ENCODE measurements at regions not wholly inside any gene's neighbourhood (a gene's known extent, or its start where the extent isn't known, plus 50 kb on each side); places are given as distances from the start of the nearest gene placed in this dataset.

DNA sequence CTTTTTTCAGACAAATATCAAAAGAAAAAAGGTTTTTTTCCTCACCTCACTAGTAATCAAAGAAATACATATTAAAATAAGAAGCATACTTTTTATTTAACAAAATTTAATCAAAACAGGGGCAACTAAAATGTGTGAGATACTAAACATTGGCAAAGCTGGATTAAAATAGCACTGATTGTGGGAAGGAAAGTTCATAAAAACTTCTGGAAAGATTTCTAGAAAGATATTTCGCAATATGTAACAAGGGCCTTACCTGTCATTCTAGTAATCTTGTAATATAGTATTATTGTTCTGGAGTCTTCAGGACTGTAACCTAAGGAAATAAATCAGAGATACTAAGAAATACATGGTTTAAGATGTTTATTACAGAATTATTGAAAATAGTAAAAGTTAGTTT is 482.5 kb downstream of the SUCLA2 start:
- no peak for DNase-seq (ENCODE audit: low read depth)
- TF ChIP-seq, protein P1, sequence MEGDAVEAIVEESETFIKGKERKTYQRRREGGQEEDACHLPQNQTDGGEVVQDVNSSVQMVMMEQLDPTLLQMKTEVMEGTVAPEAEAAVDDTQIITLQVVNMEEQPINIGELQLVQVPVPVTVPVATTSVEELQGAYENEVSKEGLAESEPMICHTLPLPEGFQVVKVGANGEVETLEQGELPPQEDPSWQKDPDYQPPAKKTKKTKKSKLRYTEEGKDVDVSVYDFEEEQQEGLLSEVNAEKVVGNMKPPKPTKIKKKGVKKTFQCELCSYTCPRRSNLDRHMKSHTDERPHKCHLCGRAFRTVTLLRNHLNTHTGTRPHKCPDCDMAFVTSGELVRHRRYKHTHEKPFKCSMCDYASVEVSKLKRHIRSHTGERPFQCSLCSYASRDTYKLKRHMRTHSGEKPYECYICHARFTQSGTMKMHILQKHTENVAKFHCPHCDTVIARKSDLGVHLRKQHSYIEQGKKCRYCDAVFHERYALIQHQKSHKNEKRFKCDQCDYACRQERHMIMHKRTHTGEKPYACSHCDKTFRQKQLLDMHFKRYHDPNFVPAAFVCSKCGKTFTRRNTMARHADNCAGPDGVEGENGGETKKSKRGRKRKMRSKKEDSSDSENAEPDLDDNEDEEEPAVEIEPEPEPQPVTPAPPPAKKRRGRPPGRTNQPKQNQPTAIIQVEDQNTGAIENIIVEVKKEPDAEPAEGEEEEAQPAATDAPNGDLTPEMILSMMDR (conservative IDR thresholded peaks at IDR 0.05; ENCODE audit: low read depth, low read length): no peak
- H3K4me3 ChIP-seq (ENCODE audit: low read depth, low read length): no peak overlapping the region

DNA sequence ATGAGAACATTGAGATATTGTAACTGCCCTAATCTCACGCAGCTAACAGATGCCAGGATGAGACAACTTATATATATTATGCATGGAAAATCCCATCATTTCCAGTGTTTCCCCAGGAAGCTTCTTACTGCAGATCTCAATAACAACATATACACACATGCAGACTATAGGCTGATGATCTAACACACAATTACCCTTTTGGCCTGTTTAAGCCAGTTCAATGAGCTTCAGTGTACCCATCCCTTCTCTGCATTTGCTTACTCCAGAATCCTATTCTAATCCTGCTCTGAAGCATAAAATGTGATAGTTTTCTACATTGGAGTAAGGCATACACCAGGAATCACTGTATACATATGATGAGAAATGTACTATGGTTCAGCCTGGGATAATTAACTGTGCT is 489.4 kb downstream of the SUCLA2 start:
- H3K4me3 ChIP-seq (ENCODE audit: low read depth, low read length): no peak overlapping the region
- DNase-seq (ENCODE audit: low read depth): no peak
- TF ChIP-seq, protein P1 (conservative IDR thresholded peaks at IDR 0.05; ENCODE audit: low read depth, low read length): no peak

DNA sequence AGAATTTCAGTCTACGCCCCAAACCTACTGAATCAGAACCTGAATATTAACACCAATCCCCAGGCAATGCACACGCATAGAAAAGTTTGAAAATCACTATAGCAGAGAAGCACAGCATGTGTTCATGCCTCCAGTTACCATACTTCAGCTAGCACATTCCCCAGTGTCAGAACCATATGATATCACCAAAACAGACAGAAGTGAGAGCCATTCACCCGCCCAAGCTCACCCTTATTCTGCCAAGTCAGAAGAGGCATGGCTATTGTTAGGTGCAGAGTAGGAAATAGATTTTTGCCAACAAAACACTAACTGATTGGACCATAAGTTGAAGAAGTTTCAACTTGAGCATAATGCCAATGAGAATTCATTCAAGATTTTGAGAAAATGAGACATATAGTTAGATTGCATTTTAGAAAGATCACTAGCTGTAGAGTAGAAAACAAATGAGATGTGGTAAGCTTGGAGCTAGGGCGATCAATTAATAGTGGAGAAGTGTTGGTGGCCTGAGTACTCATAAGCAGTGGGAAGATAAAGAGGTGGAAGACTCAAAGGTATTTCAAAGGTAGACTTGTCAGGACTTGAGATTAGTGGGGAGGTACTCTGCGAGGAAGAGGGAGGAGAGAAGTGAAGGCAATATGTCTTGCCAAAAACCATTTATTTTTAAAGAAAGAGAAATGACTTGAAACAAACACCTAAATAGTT is 492.4 kb downstream of the SUCLA2 start:
- H3K4me3 ChIP-seq (ENCODE audit: low read depth, low read length): no peak overlapping the region
- DNase-seq (ENCODE audit: low read depth): no peak
- TF ChIP-seq, protein P1 (conservative IDR thresholded peaks at IDR 0.05; ENCODE audit: low read depth, low read length): no peak

DNA sequence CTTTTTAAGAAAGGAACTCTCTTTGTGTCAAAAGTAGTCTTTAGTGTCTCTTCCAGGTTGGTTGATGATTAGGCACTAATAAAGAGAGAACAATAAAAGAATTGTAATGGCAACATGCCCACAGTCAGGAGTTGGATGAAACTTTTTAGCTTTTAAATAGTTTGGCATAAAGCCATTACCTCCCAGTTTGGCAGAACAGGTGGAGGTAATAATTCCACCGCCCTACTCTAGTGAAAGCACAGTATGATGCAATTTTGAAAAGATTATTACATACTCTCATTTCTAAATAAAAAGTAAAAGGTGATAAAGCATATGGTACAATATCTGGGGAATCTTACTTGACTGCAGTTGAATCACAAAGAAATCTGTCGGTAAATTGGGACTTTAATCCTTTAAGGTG is 497.6 kb downstream of the SUCLA2 start:
- no peak for DNase-seq (ENCODE audit: low read depth)
- TF ChIP-seq, protein P1 (conservative IDR thresholded peaks at IDR 0.05; ENCODE audit: low read depth, low read length): no peak
- no peak overlapping the region for H3K4me3 ChIP-seq (ENCODE audit: low read depth, low read length)

DNA sequence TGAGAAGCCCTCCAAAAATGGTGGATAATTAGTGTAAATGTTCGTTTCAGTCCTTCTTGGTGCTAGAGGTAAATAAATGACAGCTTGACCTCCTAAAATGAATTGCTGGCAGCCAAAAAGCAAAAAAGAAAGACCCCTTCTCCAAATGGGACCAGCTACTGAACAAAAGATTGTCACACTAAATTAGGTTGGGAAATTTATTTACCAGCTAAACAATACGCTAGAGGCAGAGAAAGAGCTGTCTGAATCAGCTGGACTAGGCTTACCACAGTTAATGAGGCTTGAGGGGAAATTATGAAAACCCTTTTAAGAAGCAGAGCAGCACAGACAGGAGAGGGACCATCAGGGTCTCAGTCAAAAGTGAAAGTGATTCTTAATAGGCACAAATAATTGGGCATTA is 498.9 kb downstream of the SUCLA2 start:
- no peak overlapping the region for H3K4me3 ChIP-seq (ENCODE audit: low read depth, low read length)
- TF ChIP-seq, protein P1 (conservative IDR thresholded peaks at IDR 0.05; ENCODE audit: low read depth, low read length): no peak
- no peak for DNase-seq (ENCODE audit: low read depth)

DNA sequence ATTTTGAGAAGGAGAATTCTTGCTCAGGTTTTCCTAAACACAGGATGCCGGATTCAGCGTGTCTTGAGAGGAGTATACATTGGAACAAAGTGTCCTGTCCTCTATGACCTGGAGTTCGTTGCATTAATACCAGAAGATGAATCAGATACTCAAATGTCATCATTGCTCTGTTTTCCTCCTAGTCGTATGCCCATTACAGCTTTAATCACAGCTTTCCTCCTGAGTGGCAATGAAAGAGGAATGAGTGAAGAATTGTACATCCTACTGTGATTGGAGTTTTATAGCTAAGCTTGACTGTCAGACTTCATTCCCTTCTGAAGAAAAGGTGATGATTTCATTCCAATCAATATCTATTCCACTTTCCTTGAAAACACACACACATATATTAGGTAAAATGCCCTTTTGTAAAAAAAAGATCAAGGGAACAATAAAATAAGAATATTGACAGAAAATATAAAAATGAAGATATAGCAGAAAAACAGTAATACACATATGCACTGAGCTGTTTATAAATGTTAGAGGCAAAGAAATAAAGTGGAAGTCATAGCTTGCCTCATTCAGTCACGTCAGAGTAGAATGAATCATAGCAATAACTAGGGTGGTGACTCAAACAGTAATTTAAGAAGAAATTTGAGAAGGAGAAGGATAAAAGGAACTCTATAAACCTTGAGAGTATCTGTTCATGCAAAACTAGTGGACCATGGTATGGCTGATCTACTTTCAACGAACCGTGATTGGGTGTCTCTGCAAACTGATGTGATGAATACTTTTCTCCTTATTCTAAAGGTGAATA is 501.5 kb downstream of the SUCLA2 start:
- DNase-seq (ENCODE audit: low read depth): peak; percentile 36
- H3K4me3 ChIP-seq (ENCODE audit: low read depth, low read length): no peak overlapping the region
- TF ChIP-seq, protein P1 (conservative IDR thresholded peaks at IDR 0.05; ENCODE audit: low read depth, low read length): no peak
